GM19467 (cell line): ENCODE measurements at regions not wholly inside any gene's neighbourhood (a gene's known extent, or its start where the extent isn't known, plus 50 kb on each side); places are given as distances from the start of the nearest gene placed in this dataset.
"Not testable (repeated sequence)": the region's sequence is repeated elsewhere in the genome, so short reads cannot be mapped to it uniquely, and the experiment has no call there.

Source experiments
- ATAC-seq: cut with Tn5 transposase; IDR thresholded peaks from one replicate; pipeline ENCODE4 v1.9.1; 2021; ENCODE audit warnings: mild to moderate bottlenecking, moderate library complexity; ENCODE audit not compliant: unreplicated experiment

- ATAC-seq: peak; percentile 92
These were observed 177.6 kb upstream of the SMARCA2 start for GRCh38 chr9:1837453-1838084.

GRCh38 chr9:1839909-1840308 lies 175.2 kb upstream of the SMARCA2 start:
- no peak for ATAC-seq

- no peak for ATAC-seq
These were observed 169.7 kb upstream of the SMARCA2 start for GRCh38 chr9:1845425-1845824.

GRCh38 chr9:1855726-1856125 lies 159.4 kb upstream of the SMARCA2 start:
- ATAC-seq: no peak

GRCh38 chr9:1857808-1858207 lies 157.3 kb upstream of the SMARCA2 start:
- ATAC-seq: no peak

- ATAC-seq: peak; percentile 76
These were observed 145.3 kb upstream of the SMARCA2 start for GRCh38 chr9:1869843-1870242.

GRCh38 chr9:1870915-1871314 lies 144.2 kb upstream of the SMARCA2 start:
- no peak for ATAC-seq

- ATAC-seq: no peak
These were observed 143.3 kb upstream of the SMARCA2 start for GRCh38 chr9:1871626-1872419.

- ATAC-seq: peak; percentile 0
These were observed 139.8 kb upstream of the SMARCA2 start for GRCh38 chr9:1875251-1875851.

GRCh38 chr9:1875921-1876448 lies 139.2 kb upstream of the SMARCA2 start:
- peak; percentile 65 for ATAC-seq

GRCh38 chr9:1876891-1877496 lies 138.2 kb upstream of the SMARCA2 start:
- no peak for ATAC-seq

GRCh38 chr9:1877951-1878350 lies 137.2 kb upstream of the SMARCA2 start:
- ATAC-seq: no peak

- ATAC-seq: no peak
These were observed 136.3 kb upstream of the SMARCA2 start for GRCh38 chr9:1878811-1879210.

GRCh38 chr9:1879501-1879900 lies 135.6 kb upstream of the SMARCA2 start:
- ATAC-seq: peak; percentile 29

- no peak for ATAC-seq
These were observed 135.0 kb upstream of the SMARCA2 start for GRCh38 chr9:1880038-1880565.

- no peak for ATAC-seq
These were observed 133.3 kb upstream of the SMARCA2 start for GRCh38 chr9:1881708-1882295.

- no peak for ATAC-seq
These were observed 132.3 kb upstream of the SMARCA2 start for GRCh38 chr9:1882711-1883403.

- ATAC-seq: no peak
These were observed 124.9 kb upstream of the SMARCA2 start for GRCh38 chr9:1890201-1890600.

GRCh38 chr9:1890816-1891215 lies 124.3 kb upstream of the SMARCA2 start:
- ATAC-seq: no peak

- not testable (repeated sequence) for ATAC-seq
These were observed 112.0 kb upstream of the SMARCA2 start for GRCh38 chr9:1903080-1903704.
